ENCODE measurements at regions not wholly inside any gene's neighbourhood (a gene's known extent, or its start where the extent isn't known, plus 50 kb on each side); places are given as distances from the start of the nearest gene placed in this dataset.

DNA sequence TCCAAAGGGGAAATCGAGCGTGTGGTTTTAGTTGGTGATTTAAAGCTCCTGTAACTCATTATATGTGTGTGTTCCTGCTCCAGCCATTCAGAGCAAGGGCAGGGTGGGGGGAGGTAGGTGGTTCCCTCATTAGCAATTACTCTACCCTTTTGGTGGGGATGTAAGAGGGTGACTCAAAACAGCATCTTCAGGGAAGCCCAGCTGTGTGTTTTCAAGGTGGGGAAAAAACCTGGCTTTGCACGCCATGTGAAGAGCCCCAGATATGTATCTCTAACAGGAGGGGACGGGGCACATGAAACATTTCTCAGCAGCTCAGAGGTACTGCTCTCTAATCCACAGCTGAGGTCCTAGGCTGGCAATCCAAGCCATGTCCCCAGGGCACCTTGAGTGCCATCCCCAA is 241.3 kb upstream of the ZFHX3 start:
- Mint-ChIP-seq H3K9me3 (peaks cover 3% of the 10 kb centered on the region), H3K4me3 (peak overlapping the region in 2 of 3 experiments; percentile 22 to 66), H3K27me3 (ENCODE audit: low read depth) (peaks cover 36% of the 10 kb centered on the region), H3K4me1 (peaks cover 14% of the 10 kb centered on the region), H3K36me3 (ENCODE audit: low read depth) (no peaks in the 10 kb centered on the region), H3K27ac (peak overlapping the region in 1 of 3 experiments; percentile 83)
- TF ChIP-seq, protein P1, sequence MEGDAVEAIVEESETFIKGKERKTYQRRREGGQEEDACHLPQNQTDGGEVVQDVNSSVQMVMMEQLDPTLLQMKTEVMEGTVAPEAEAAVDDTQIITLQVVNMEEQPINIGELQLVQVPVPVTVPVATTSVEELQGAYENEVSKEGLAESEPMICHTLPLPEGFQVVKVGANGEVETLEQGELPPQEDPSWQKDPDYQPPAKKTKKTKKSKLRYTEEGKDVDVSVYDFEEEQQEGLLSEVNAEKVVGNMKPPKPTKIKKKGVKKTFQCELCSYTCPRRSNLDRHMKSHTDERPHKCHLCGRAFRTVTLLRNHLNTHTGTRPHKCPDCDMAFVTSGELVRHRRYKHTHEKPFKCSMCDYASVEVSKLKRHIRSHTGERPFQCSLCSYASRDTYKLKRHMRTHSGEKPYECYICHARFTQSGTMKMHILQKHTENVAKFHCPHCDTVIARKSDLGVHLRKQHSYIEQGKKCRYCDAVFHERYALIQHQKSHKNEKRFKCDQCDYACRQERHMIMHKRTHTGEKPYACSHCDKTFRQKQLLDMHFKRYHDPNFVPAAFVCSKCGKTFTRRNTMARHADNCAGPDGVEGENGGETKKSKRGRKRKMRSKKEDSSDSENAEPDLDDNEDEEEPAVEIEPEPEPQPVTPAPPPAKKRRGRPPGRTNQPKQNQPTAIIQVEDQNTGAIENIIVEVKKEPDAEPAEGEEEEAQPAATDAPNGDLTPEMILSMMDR (IDR thresholded peaks at IDR 0.05; ENCODE audit: unreplicated experiment in 3 of 3), result no peak

GRCh38 chr16:73288520-73288919 is 240.6 kb upstream of the ZFHX3 start:
- Mint-ChIP-seq H3K36me3 (ENCODE audit: low read depth) (no peaks in the 10 kb centered on the region), H3K4me3 (peak overlapping the region; percentile 20 to 66 (median 22)), H3K27ac (peak overlapping the region in 1 of 3 experiments; percentile 83), H3K4me1 (peaks cover 14% of the 10 kb centered on the region), H3K27me3 (ENCODE audit: low read depth) (peaks cover 32% of the 10 kb centered on the region), H3K9me3 (peaks cover 3% of the 10 kb centered on the region)
- TF ChIP-seq, protein P1 (IDR thresholded peaks at IDR 0.05; ENCODE audit: unreplicated experiment in 3 of 3), result no peak

DNA sequence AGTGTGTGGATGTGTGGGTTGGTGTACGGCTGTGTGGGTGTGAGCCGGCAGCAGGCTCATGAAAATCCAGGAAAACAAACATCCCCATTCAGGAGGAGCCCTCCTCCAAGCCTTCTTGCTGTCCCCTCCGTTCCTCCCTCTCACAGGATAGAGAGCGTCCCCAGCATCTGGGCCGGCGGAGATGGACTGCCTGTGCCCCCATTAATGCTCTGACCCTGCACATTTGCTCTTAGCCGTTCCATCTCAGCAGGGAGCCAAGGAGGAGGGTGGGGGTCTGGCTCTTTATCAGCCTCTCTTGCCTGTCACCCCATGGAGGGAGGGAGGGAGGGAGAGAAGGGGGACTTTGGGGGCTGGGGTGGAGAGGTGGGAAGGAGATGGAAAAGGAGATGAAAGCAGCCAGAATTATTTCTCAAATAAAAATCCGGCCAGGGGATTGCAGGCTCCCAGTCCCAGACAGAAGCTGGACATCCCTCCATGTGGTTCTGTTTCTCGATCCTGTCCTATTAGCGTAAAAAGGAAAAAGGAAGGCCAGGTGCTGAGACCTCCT is 240.0 kb upstream of the ZFHX3 start:
- Mint-ChIP-seq H3K4me1 (peaks cover 14% of the 10 kb centered on the region), H3K4me3 (peak overlapping the region; percentile 20 to 66 (median 22)), H3K27me3 (ENCODE audit: low read depth) (peaks cover 32% of the 10 kb centered on the region), H3K36me3 (ENCODE audit: low read depth) (no peaks in the 10 kb centered on the region), H3K27ac (peak overlapping the region in 1 of 3 experiments; percentile 83), H3K9me3 (peaks cover 3% of the 10 kb centered on the region)
- TF ChIP-seq, protein P1 (IDR thresholded peaks at IDR 0.05; ENCODE audit: unreplicated experiment in 3 of 3), result no peak

- no peak overlapping the region for H3K27ac Mint-ChIP-seq
- H3K9me3 Mint-ChIP-seq, result peaks cover 3% of the 10 kb centered on the region
- peaks cover 14% of the 10 kb centered on the region for H3K4me1 Mint-ChIP-seq
- H3K27me3 Mint-ChIP-seq (ENCODE audit: low read depth), result peaks cover 27% of the 10 kb centered on the region
- H3K4me3 Mint-ChIP-seq, result no peak overlapping the region
- TF ChIP-seq, protein P1 (IDR thresholded peaks at IDR 0.05; ENCODE audit: unreplicated experiment in 3 of 3), result no peak
- H3K36me3 Mint-ChIP-seq (ENCODE audit: low read depth), result no peaks in the 10 kb centered on the region
Measured at GRCh38 chr16:73286346-73287267, 238.7 kb upstream of the ZFHX3 start.

GRCh38 chr16:73285436-73286201 is 237.7 kb upstream of the ZFHX3 start:
- no peak overlapping the region for H3K27ac Mint-ChIP-seq
- H3K4me3 Mint-ChIP-seq, result no peak overlapping the region
- peaks cover 14% of the 10 kb centered on the region for H3K4me1 Mint-ChIP-seq
- H3K27me3 Mint-ChIP-seq (ENCODE audit: low read depth), result peaks cover 21% of the 10 kb centered on the region
- H3K9me3 Mint-ChIP-seq, result peaks cover 3% of the 10 kb centered on the region
- TF ChIP-seq, protein P1 (IDR thresholded peaks at IDR 0.05; ENCODE audit: unreplicated experiment in 3 of 3), result no peak
- H3K36me3 Mint-ChIP-seq (ENCODE audit: low read depth), result no peaks in the 10 kb centered on the region

Data from nephron (organoid).